Trophoblast cell (in vitro differentiated cells and primary cell): ENCODE measurements at regions not wholly inside any gene's neighbourhood (a gene's known extent, or its start where the extent isn't known, plus 50 kb on each side); places are given as distances from the start of the nearest gene placed in this dataset.

Experiments
- DNase-seq, 2 donors: peaks; one replicate each; pipeline ENCODE4 v3.0.0-alpha.2; 2016
- H2AFZ ChIP-seq: 2 replicates; pipeline ENCODE4 v1.6.1; 2013; ENCODE audit warnings: low read length, moderate library complexity, mild to moderate bottlenecking; ENCODE audit not compliant: insufficient read depth, poor library complexity
- H2AK5ac ChIP-seq: 2 replicates; pipeline ENCODE4 v1.6.1; 2013; ENCODE audit warnings: mild to moderate bottlenecking, low read length
- H2BK120ac ChIP-seq: 2 replicates; pipeline ENCODE4 v1.6.1; 2013; ENCODE audit warnings: low read length, mild to moderate bottlenecking, moderate library complexity; ENCODE audit not compliant: insufficient read depth, poor library complexity
- H2BK12ac ChIP-seq: 2 replicates; pipeline ENCODE4 v1.6.1; 2013; ENCODE audit warnings: mild to moderate bottlenecking, low read length, moderate library complexity
- H2BK5ac ChIP-seq: 2 replicates; pipeline ENCODE4 v1.6.1; 2013; ENCODE audit warnings: low read length, low read depth, moderate library complexity, mild to moderate bottlenecking; ENCODE audit not compliant: poor library complexity
- H3K14ac ChIP-seq: 2 replicates; pipeline ENCODE4 v1.6.1; 2013; ENCODE audit warnings: mild to moderate bottlenecking, low read length
- H3K18ac ChIP-seq: 2 replicates; pipeline ENCODE4 v1.6.1; 2013; ENCODE audit warnings: mild to moderate bottlenecking, low read length
- H3K23ac ChIP-seq: 2 replicates; pipeline ENCODE4 v1.6.1; 2013; ENCODE audit warnings: low read length
- H3K27ac ChIP-seq: 2 replicates; pipeline ENCODE4 v1.5.1; 2013; ENCODE audit warnings: low read depth, mild to moderate bottlenecking, inconsistent platforms, low read length, moderate library complexity
- H3K27me3 ChIP-seq: 2 replicates; pipeline ENCODE4 v1.6.1; 2013; ENCODE audit warnings: inconsistent platforms, mild to moderate bottlenecking, low read length, moderate library complexity; ENCODE audit not compliant: insufficient read depth
- H3K36me3 ChIP-seq, 2 experiments: 1 replicate in 1 of 2; 2 replicates in 1 of 2; pipeline ENCODE4 v1.6.1; 2013; ENCODE audit warnings: low read length in 2 of 2, mild to moderate bottlenecking in 2 of 2, moderate library complexity in 1 of 2; ENCODE audit not compliant: insufficient read depth in 2 of 2, control insufficient read depth in 1 of 2
- H3K4ac ChIP-seq: 2 replicates; pipeline ENCODE4 v1.6.1; 2013; ENCODE audit warnings: low read depth, mild to moderate bottlenecking, low read length, moderate library complexity
- H3K4me1 ChIP-seq, 2 experiments: 1 replicate in 1 of 2; 2 replicates in 1 of 2; pipeline ENCODE4 v1.6.1; 2013; ENCODE audit warnings: low read length in 2 of 2, mild to moderate bottlenecking in 2 of 2, moderate library complexity in 1 of 2; ENCODE audit not compliant: insufficient read depth in 2 of 2, control insufficient read depth in 1 of 2
- H3K4me2 ChIP-seq: 2 replicates; pipeline ENCODE4 v1.6.1; 2013; ENCODE audit warnings: inconsistent platforms, mild to moderate bottlenecking, low read length, moderate library complexity
- H3K4me3 ChIP-seq: 2 replicates; pipeline ENCODE4 v1.5.1; 2013; ENCODE audit warnings: mild to moderate bottlenecking, low read depth, low read length, inconsistent platforms
- H3K79me1 ChIP-seq: one replicate; pipeline ENCODE4 v1.6.1; 2013; ENCODE audit warnings: low read length
- H3K79me2 ChIP-seq: 2 replicates; pipeline ENCODE4 v1.6.1; 2013; ENCODE audit warnings: low read length, mild to moderate bottlenecking; ENCODE audit not compliant: control insufficient read depth, insufficient read depth, poor library complexity
- H3K9ac ChIP-seq: 2 replicates; pipeline ENCODE4 v1.6.1; 2013; ENCODE audit warnings: mild to moderate bottlenecking, low read length
- H3K9me3 ChIP-seq: 2 replicates; pipeline ENCODE4 v1.6.1; 2013; ENCODE audit warnings: low read depth, mild to moderate bottlenecking, control low read depth, inconsistent platforms, low read length; ENCODE audit not compliant: insufficient read depth
- H4K12ac ChIP-seq: 2 replicates; pipeline ENCODE4 v1.6.1; 2013; ENCODE audit warnings: low read depth, mild to moderate bottlenecking, low read length, moderate library complexity
- H4K8ac ChIP-seq: 2 replicates; pipeline ENCODE4 v1.6.1; 2013; ENCODE audit warnings: low read depth, mild to moderate bottlenecking, low read length, moderate library complexity
- H4K91ac ChIP-seq: one replicate; pipeline ENCODE4 v1.6.1; 2013; ENCODE audit warnings: low read depth, mild to moderate bottlenecking, low read length, moderate library complexity
- WGBS: extraction: QIAGEN DNeasy Blood & Tissue Kit; methylation state at CpG from one replicate; pipeline ENCODE4 v1.1.7; 2013; ENCODE audit warnings: missing lambda C conversion rate; ENCODE audit not compliant: insufficient read length, insufficient coverage; ENCODE audit errors: extremely low coverage; 5-methylcytosine and 5-hydroxymethylcytosine counted together

DNA sequence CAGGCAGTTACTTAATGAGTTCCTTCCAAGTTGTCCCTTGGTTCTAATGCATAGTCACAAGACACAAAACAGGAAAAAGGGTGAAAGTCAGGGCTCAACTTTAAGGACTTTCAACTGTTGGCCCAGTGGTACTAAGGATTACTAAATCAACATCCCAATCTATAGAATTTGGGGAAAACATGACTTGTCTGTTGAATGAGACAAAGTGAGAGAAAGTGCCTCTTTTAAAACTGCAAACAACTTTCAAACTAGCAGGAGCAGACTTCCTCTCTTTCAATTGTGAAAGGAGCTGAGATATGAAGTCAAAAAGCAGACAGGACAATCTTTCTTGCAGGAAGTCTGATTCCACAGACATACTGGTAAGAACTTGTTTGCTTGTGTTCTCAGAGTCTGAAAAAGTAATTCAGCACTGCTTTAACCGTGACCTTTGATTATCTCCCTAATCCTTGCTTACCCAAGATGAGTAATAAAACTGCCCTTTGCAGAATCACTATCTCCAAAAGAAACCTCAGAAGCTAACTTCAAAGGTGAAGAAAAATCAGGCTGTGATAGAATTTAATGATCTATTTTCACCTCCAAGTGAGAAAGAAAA, 960.7 kb upstream of the RAG2 start:
- H2BK120ac ChIP-seq = no peak overlapping the region
- no peak overlapping the region for H3K18ac ChIP-seq
- no peak overlapping the region for H4K12ac ChIP-seq
- H2AK5ac ChIP-seq = no peak overlapping the region
- H4K91ac ChIP-seq = no peak overlapping the region
- H3K27ac ChIP-seq = peak overlapping the region; percentile 21
- H3K9me3 ChIP-seq = no peaks in the 10 kb centered on the region
- no peak overlapping the region for H3K4me3 ChIP-seq
- no peak overlapping the region for H3K4ac ChIP-seq
- no peaks in the 10 kb centered on the region for H3K36me3 ChIP-seq
- peaks cover 2% of the 10 kb centered on the region in 2 experiments for H3K4me1 ChIP-seq
- no peak overlapping the region for H4K8ac ChIP-seq
- DNase-seq = no peak
- no peak overlapping the region for H3K9ac ChIP-seq
- H2BK5ac ChIP-seq = no peak overlapping the region
- no peak overlapping the region for H3K4me2 ChIP-seq
- WGBS = no CpG with 5 or more reads among the region's 1 CpG
- no peak overlapping the region for H3K23ac ChIP-seq
- no peaks in the 10 kb centered on the region for H3K27me3 ChIP-seq
- H2BK12ac ChIP-seq = no peak overlapping the region
- H3K14ac ChIP-seq = no peak overlapping the region
- H3K79me1 ChIP-seq = peaks cover 3% of the 10 kb centered on the region
- H2AFZ ChIP-seq = no peak overlapping the region
- H3K79me2 ChIP-seq = no peaks in the 10 kb centered on the region

DNA sequence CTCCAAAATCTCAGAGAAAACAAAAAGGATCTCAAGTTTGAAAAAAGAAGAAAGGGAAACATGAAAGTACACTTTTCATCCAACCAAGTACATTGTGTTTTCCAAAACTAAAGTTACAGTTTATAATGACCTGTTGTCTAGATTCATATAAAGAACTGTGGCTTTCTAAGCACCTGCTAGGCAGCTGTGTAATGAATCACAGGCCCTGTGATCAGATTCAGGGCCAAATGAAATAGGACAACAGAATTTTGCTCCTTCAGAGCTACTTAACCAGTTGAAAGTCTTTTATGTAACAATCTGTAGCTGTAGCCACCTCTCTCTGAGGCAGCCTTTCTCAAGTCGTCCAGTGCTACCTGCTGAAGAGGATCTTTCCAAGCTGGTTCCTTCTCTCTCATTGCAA, 960.0 kb upstream of the RAG2 start:
- no CpG with 5 or more reads among the region's 1 CpG for WGBS

DNA sequence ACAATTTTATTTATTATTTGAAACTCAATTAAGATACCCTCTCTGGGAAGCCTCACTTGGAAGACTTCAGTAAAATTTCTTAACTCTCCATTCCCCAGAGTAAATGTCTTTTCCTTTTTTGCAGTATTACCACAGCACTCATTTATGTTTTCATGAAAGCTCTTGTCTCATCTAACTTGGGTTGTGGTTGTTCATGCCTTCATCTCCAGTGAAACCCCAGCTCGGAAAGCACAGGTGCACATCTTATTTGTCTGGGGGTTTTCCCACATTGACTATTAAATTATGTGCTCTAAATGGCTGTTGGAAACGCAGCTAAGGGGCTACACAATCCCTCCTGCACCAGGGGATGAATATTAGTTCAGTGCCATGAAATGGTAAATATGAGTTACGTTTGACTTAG, 954.2 kb upstream of the RAG2 start:
- DNase-seq = no peak
- no peaks in the 10 kb centered on the region for H3K27me3 ChIP-seq
- no peak overlapping the region for H3K4me2 ChIP-seq
- no CpG with 5 or more reads among the region's 3 CpGs for WGBS
- H2AFZ ChIP-seq = no peak overlapping the region
- no peak overlapping the region for H3K23ac ChIP-seq
- H3K79me1 ChIP-seq = no peaks in the 10 kb centered on the region
- no peak overlapping the region for H3K4me3 ChIP-seq
- no peak overlapping the region for H3K27ac ChIP-seq
- no peak overlapping the region for H3K9ac ChIP-seq
- no peaks in the 10 kb centered on the region for H3K9me3 ChIP-seq
- H2BK120ac ChIP-seq = no peak overlapping the region
- H4K8ac ChIP-seq = no peak overlapping the region
- no peaks in the 10 kb centered on the region for H3K79me2 ChIP-seq
- no peak overlapping the region for H3K4ac ChIP-seq
- no peaks in the 10 kb centered on the region for H3K4me1 ChIP-seq
- no peak overlapping the region for H2BK12ac ChIP-seq
- no peak overlapping the region for H4K91ac ChIP-seq
- no peak overlapping the region for H4K12ac ChIP-seq
- H3K14ac ChIP-seq = no peak overlapping the region
- H3K18ac ChIP-seq = no peak overlapping the region
- H2AK5ac ChIP-seq = no peak overlapping the region
- no peaks in the 10 kb centered on the region for H3K36me3 ChIP-seq
- no peak overlapping the region for H2BK5ac ChIP-seq

More for the DNA sequence above, 960.0 kb upstream of the RAG2 start:
- H3K14ac ChIP-seq = no peak overlapping the region
- no peak overlapping the region for H2AK5ac ChIP-seq
- no peak overlapping the region for H4K12ac ChIP-seq
- H3K23ac ChIP-seq = no peak overlapping the region
- no peak overlapping the region for H3K4me2 ChIP-seq
- no peaks in the 10 kb centered on the region for H3K9me3 ChIP-seq
- no peaks in the 10 kb centered on the region for H3K27me3 ChIP-seq
- no peak overlapping the region for H2BK12ac ChIP-seq
- no peak for DNase-seq
- no peak overlapping the region for H3K18ac ChIP-seq
- no peak overlapping the region for H3K4ac ChIP-seq
- no peak overlapping the region for H3K9ac ChIP-seq
- peaks cover 2% of the 10 kb centered on the region in 2 experiments for H3K4me1 ChIP-seq
- no peak overlapping the region for H2BK120ac ChIP-seq
- no peaks in the 10 kb centered on the region for H3K36me3 ChIP-seq
- H3K4me3 ChIP-seq = no peak overlapping the region
- no peak overlapping the region for H4K91ac ChIP-seq
- H3K27ac ChIP-seq = no peak overlapping the region
- no peak overlapping the region for H2BK5ac ChIP-seq
- H2AFZ ChIP-seq = no peak overlapping the region
- no peaks in the 10 kb centered on the region for H3K79me2 ChIP-seq
- H4K8ac ChIP-seq = no peak overlapping the region
- peaks cover 3% of the 10 kb centered on the region for H3K79me1 ChIP-seq

DNA sequence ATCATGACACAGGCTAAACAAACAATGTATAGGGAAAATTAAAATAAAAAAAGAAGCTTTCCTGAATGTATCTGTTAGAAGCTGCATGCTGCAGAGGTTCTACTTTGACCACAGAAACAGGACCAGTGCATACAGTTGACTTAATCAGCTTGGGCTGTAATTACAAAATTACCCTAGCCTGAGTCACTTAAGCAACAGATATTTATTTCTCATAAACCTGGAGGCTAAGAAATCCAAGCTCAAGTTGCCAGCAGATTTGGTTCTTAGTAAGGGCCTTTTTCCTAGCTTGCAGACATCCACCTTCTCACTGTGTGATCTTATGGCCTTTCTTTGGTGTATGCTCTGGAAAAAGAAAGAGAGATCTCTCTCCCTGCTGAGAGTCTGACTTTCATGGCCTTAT, 946.5 kb upstream of the RAG2 start:
- H3K27ac ChIP-seq = no peak overlapping the region
- no peak overlapping the region for H2BK12ac ChIP-seq
- no peaks in the 10 kb centered on the region for H3K27me3 ChIP-seq
- no peak overlapping the region for H2AK5ac ChIP-seq
- no peak overlapping the region for H2BK120ac ChIP-seq
- no peak overlapping the region for H3K4me2 ChIP-seq
- no peak overlapping the region for H4K8ac ChIP-seq
- no peak overlapping the region for H4K12ac ChIP-seq
- H4K91ac ChIP-seq = no peak overlapping the region
- no peak overlapping the region for H3K4ac ChIP-seq
- H3K4me3 ChIP-seq = no peak overlapping the region
- no peak overlapping the region for H3K9ac ChIP-seq
- no peak for DNase-seq
- no peak overlapping the region for H3K23ac ChIP-seq
- no peak overlapping the region for H3K18ac ChIP-seq
- H3K9me3 ChIP-seq = peaks cover 6% of the 10 kb centered on the region
- H3K4me1 ChIP-seq = no peaks in the 10 kb centered on the region
- H3K79me2 ChIP-seq = no peaks in the 10 kb centered on the region
- H2AFZ ChIP-seq = no peak overlapping the region
- no peak overlapping the region for H3K14ac ChIP-seq
- peaks cover 0 to 1% of the 10 kb centered on the region in 2 experiments for H3K36me3 ChIP-seq
- H3K79me1 ChIP-seq = no peaks in the 10 kb centered on the region
- H2BK5ac ChIP-seq = no peak overlapping the region
